Psoas muscle (tissue), 7 donors: ENCODE measurements at regions not wholly inside any gene's neighbourhood (a gene's known extent, or its start where the extent isn't known, plus 50 kb on each side); places are given as distances from the start of the nearest gene placed in this dataset.

Source experiments
- ATAC-seq, 4 donors: fragments of 200-7000 bp; cut with Tn5 transposase; one replicate each; pipeline ENCODE4 v1.9.1; 2020; ENCODE audit warnings: moderate library complexity in 3 of 4, mild to moderate bottlenecking in 2 of 4
- DNase-seq, 2 donors: peaks; one replicate each; pipeline ENCODE4 v3.0.0-alpha.2; 2020
- H3K27ac ChIP-seq: fragments of 200-600 bp; one replicate; pipeline ENCODE4 v1.8.0; 2022
- H3K27me3 ChIP-seq, 3 donors: fragments of 200-600 bp in 1 of 3; one replicate each; pipeline versions ENCODE4 v1.6.1 to v1.8.0; 2013 to 2022; ENCODE audit warnings: low read length in 2 of 3, mild to moderate bottlenecking in 2 of 3, moderate library complexity in 1 of 3; ENCODE audit not compliant: insufficient read depth in 3 of 3
- H3K36me3 ChIP-seq, 2 donors: fragments of 200-600 bp in 1 of 2; one replicate each; pipeline versions ENCODE4 v1.6.1 to v1.8.0; 2013 to 2022; ENCODE audit warnings: low read depth in 1 of 2, mild to moderate bottlenecking in 1 of 2, moderate library complexity in 1 of 2; ENCODE audit not compliant: insufficient read depth in 1 of 2
- H3K4me1 ChIP-seq: fragments of 200-600 bp; one replicate; pipeline ENCODE4 v1.8.0; 2022
- H3K4me3 ChIP-seq: fragments of 200-600 bp; one replicate; pipeline ENCODE4 v1.8.0; 2022; ENCODE audit warnings: mild to moderate bottlenecking
- H3K9me3 ChIP-seq: fragments of 200-600 bp; one replicate; pipeline ENCODE4 v1.8.0; 2022
- WGBS, 3 donors: extraction: QIAGEN DNeasy Blood & Tissue Kit; methylation state at CpG; one replicate each; pipeline versions ENCODE4 v1.1.6 to v1.1.7; 2013; 5-methylcytosine and 5-hydroxymethylcytosine counted together
- intact Hi-C, 2 donors: fragments of 100-400 bp; cut with DNase I; formaldehyde crosslinking; loops; one replicate each; pipeline versions ENCODE4 v1.11.0 to v1.14.2; 2022
- TF ChIP-seq, protein P1 (sequence below): fragments of 200-600 bp; IDR thresholded peaks from one replicate; pipeline ENCODE4 v1.8.0; 2022; ENCODE audit warnings: antibody characterized with exemption
- donor health status: healthy with polysubstance abuse.
- donor health status: DM: no; HTN: no; CAD: no; lungs with moderate emphysema.
- donor health status: Bipolar disorder and iron deficiency.
- donor health status: healthy.
- donor health status: DM: yes; HTN: yes; CAD: no.
- donor health status: DM: no; HTN: no; CAD: no.
- donor health status: DM: yes; HTN: yes; CAD: no.

DNA sequence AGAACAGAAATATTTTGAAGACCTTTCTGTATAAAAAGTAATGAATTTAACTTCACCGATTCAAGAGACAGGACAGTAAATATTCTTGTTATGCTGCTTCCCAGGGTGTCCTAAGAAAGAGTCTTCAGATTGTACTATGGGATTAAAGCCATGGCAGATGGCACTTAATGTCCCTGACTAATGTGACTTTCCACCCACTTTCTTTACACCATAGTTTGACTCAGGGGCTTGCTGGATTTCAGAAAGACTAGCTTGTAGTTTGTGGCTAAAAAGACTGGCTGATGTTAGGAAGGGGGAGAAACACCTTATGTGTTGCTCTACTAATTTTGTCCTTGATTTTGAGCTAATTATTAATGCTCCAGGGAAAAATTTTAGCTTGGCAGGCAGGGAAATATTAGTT is 75.9 kb downstream of the UTRN start:
- H3K4me3 ChIP-seq = no peak overlapping the region
- WGBS, 3 donors = 39 to 75% (median 48%) methylated on average over 1 of the region's 1 CpG
- no peaks in the 10 kb centered on the region for H3K27me3 ChIP-seq
- ATAC-seq = peak in 1 of 4 donors; percentile 32
- DNase-seq = no peak
- no peaks in the 10 kb centered on the region for H3K36me3 ChIP-seq
- no peak overlapping the region for H3K27ac ChIP-seq
- intact Hi-C loops = no loop called here
- TF ChIP-seq, protein P1, sequence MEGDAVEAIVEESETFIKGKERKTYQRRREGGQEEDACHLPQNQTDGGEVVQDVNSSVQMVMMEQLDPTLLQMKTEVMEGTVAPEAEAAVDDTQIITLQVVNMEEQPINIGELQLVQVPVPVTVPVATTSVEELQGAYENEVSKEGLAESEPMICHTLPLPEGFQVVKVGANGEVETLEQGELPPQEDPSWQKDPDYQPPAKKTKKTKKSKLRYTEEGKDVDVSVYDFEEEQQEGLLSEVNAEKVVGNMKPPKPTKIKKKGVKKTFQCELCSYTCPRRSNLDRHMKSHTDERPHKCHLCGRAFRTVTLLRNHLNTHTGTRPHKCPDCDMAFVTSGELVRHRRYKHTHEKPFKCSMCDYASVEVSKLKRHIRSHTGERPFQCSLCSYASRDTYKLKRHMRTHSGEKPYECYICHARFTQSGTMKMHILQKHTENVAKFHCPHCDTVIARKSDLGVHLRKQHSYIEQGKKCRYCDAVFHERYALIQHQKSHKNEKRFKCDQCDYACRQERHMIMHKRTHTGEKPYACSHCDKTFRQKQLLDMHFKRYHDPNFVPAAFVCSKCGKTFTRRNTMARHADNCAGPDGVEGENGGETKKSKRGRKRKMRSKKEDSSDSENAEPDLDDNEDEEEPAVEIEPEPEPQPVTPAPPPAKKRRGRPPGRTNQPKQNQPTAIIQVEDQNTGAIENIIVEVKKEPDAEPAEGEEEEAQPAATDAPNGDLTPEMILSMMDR = no peak
- H3K4me1 ChIP-seq = peaks cover 29% of the 10 kb centered on the region
- no peaks in the 10 kb centered on the region for H3K9me3 ChIP-seq

DNA sequence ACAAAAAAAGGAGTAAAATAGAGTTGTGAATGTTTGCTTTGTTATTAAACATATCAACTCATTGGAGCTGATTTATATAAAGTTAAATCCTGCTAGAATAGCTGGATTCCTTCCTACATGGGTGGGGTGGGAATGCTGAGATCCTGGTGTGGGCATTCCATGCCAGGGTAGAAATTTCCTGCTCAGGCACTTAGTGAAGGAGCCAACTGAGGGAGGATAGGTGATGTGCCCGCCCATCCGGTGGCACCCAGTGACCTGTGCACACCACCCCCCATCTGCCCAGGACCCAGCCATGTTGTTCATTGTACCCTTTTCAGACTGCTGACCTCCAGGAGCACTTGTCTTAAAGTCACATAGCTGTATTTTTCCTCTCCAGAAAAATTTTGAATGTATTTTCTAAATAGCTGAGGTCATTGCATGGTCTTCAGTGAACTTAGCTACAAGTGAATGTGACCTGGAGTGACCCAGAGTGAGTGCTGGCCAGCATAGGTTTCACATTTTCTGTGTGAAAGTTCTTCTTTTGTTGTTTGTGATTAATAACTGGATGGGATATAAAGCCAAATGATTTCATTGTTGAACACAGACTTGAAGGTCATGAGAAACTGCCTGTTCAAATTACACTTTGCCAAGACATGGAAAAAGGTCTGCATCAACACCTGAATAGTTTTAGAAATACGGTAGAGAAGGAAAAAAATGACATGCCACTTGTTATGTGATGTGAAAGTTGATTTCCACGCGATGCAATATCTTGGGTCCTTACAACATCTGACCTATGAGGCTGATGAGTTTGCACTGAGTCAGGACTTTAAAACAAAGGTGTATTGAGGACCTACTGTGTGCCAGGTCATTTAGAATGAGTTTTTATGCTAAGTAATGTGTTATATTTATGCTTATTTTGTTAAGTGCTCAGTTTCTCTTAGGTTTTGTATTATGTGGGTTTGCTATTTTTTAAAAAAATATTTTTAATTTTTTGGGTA is 77.2 kb downstream of the UTRN start:
- intact Hi-C loops = no loop called here
- WGBS, 3 donors = 37 to 54% (median 45%) methylated on average over 5 of the region's 5 CpGs

DNA sequence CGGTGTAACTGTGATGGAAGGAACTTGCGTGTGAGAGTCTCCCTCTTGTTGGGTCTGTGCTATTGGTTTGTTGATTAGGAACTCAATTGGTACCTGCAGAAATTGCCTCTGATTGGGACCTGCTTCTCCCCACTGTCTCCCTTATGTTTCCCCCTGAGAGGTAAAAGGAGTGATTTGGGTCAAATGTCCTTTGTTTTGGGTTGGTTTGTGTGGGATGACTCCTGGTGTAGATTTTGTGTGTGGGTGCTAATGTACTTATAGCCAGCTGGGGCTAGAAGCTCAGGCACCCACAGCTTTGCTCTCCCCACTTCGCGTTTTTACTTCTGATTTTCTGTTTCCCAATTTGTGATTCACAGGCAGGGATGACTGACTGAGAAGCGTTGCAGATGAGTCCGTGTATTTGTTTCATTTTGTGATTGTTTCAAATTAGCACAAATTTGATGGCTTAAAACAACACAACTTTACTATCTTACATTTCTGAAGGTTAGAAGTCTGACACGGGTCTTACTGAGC is 79.1 kb downstream of the UTRN start:
- Histone ChIP-seq H3K36me3 (no peaks in the 10 kb centered on the region), H3K27me3 (no peaks in the 10 kb centered on the region), H3K27ac (no peak overlapping the region), H3K4me3 (no peak overlapping the region), H3K4me1 (peaks cover 22% of the 10 kb centered on the region), H3K9me3 (no peaks in the 10 kb centered on the region)
- TF ChIP-seq, protein P1 = no peak
- DNase-seq = no peak
- no peak for ATAC-seq
- intact Hi-C loops = no loop called here
- WGBS, 3 donors = 65 to 79% (median 75%) methylated on average over 7 of the region's 7 CpGs

More for the DNA sequence above, 77.2 kb downstream of the UTRN start:
- Histone ChIP-seq H3K36me3 (no peaks in the 10 kb centered on the region), H3K4me1 (peaks cover 29% of the 10 kb centered on the region), H3K27me3 (no peaks in the 10 kb centered on the region), H3K4me3 (no peak overlapping the region), H3K27ac (peak overlapping the region; percentile 53), H3K9me3 (no peaks in the 10 kb centered on the region)
- no peak for DNase-seq
- peak; percentile 40 to 52 (median 46) for ATAC-seq
- TF ChIP-seq, protein P1 = no peak

DNA sequence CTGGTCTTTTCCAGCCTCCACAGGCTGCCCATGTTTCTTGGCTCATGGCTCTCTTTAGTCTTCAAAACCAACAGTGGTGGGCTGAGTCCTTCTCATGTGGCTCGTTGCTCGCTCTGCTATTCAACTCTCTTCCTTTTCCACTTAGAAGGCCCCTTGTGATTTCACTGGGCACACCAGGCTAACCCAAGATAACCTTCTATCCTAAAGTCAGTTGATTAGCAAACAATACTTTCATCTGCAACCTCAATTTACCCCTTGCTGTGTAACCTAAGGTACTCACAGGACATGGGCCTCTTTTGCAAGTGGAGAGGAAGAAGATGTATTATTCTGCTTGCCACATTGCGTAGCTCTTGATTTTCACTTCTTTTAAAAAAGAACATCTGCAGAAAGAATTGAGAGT is 79.6 kb downstream of the UTRN start:
- ATAC-seq = no peak
- no peaks in the 10 kb centered on the region for H3K27me3 ChIP-seq
- TF ChIP-seq, protein P1 = no peak
- no peak overlapping the region for H3K27ac ChIP-seq
- DNase-seq = no peak
- H3K4me3 ChIP-seq = no peak overlapping the region
- 50 to 58% (median 58%) methylated on average over 3 of the region's 3 CpGs for WGBS, 3 donors
- intact Hi-C loops = no loop called here
- H3K36me3 ChIP-seq = no peaks in the 10 kb centered on the region
- H3K9me3 ChIP-seq = no peaks in the 10 kb centered on the region
- H3K4me1 ChIP-seq = peaks cover 22% of the 10 kb centered on the region
